ENCODE measurements at regions not wholly inside any gene's neighbourhood (a gene's known extent, or its start where the extent isn't known, plus 50 kb on each side); places are given as distances from the start of the nearest gene placed in this dataset.

- intact Hi-C loops (cut with DNase I): loop anchor here (5.0 kb wide), 1 partner anchor 236 kb away; no protein-coding TSS in a partner anchor
- Histone ChIP-seq H3K9me3 (no peaks in the 10 kb centered on the region), H3K27me3 (no peaks in the 10 kb centered on the region), H3K36me3 (no peaks in the 10 kb centered on the region), H3K4me1 (no peaks in the 10 kb centered on the region), H3K27ac (no peak overlapping the region), H3K4me3 (replicated peaks in 1 of 3) (no peak overlapping the region)
- no peak for DNase-seq
- TF ChIP-seq POLR2A (IDR thresholded peaks at IDR 0.05): no peak
- TF ChIP-seq CTCF (IDR thresholded peaks at IDR 0.05): no peak
- WGBS, 2 donors: 57 to 65% methylated on average over 2 of the region's 2 CpGs
Measured at GRCh38 chr6:56356426-56356825, 109.0 kb upstream of the COL21A1 start.

DNA sequence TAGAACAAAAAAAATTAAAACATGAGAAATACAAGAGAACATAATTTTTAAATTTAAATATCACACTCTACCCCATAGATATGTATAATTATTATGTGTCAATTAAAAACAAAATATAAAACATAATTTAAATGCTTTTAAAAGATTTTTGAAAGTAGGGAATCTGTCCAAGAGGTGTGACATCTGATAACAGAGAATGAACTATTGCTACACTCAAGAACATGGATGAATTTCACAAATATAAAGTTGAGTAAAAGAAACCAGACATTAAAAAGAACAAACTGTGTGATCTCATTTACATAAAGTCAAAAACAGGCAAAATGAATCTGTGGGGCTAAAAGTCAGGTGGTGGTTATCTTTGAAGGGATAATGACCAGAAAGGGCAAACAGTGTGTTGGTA lies 106.5 kb upstream of the COL21A1 start:
- no peaks in the 10 kb centered on the region for H3K9me3 ChIP-seq
- no peaks in the 10 kb centered on the region for H3K36me3 ChIP-seq
- TF ChIP-seq CTCF (IDR thresholded peaks at IDR 0.05) (no peak), POLR2A (IDR thresholded peaks at IDR 0.05) (no peak)
- no peaks in the 10 kb centered on the region for H3K27me3 ChIP-seq
- H3K27ac ChIP-seq: no peak overlapping the region
- DNase-seq: no peak
- no peaks in the 10 kb centered on the region for H3K4me1 ChIP-seq
- H3K4me3 ChIP-seq (replicated peaks in 1 of 3): no peak overlapping the region
- intact Hi-C loops (cut with DNase I): no loop called here

- Histone ChIP-seq H3K4me3 (replicated peaks in 1 of 3) (no peak overlapping the region), H3K27me3 (no peaks in the 10 kb centered on the region), H3K27ac (no peak overlapping the region), H3K4me1 (no peaks in the 10 kb centered on the region), H3K36me3 (no peaks in the 10 kb centered on the region), H3K9me3 (no peaks in the 10 kb centered on the region)
- intact Hi-C loops (cut with DNase I): no loop called here
- DNase-seq: no peak
- WGBS, 2 donors: 79 to 81% methylated on average over 6 of the region's 6 CpGs
- TF ChIP-seq POLR2A (IDR thresholded peaks at IDR 0.05): no peak
- no peak for TF ChIP-seq CTCF (IDR thresholded peaks at IDR 0.05)
Measured at GRCh38 chr6:56350628-56351260, 103.4 kb upstream of the COL21A1 start.

GRCh38 chr6:56349194-56349593 lies 101.8 kb upstream of the COL21A1 start:
- no peaks in the 10 kb centered on the region for H3K9me3 ChIP-seq
- no peaks in the 10 kb centered on the region for H3K4me1 ChIP-seq
- no peak overlapping the region for H3K27ac ChIP-seq
- intact Hi-C loops (cut with DNase I): no loop called here
- H3K27me3 ChIP-seq: no peaks in the 10 kb centered on the region
- no peak for TF ChIP-seq POLR2A (IDR thresholded peaks at IDR 0.05)
- no peak for TF ChIP-seq CTCF (IDR thresholded peaks at IDR 0.05)
- WGBS, 2 donors: 71 to 76% methylated on average over 3 of the region's 3 CpGs
- no peaks in the 10 kb centered on the region for H3K36me3 ChIP-seq
- no peak overlapping the region for H3K4me3 ChIP-seq (replicated peaks in 1 of 3)
- no peak for DNase-seq

DNA sequence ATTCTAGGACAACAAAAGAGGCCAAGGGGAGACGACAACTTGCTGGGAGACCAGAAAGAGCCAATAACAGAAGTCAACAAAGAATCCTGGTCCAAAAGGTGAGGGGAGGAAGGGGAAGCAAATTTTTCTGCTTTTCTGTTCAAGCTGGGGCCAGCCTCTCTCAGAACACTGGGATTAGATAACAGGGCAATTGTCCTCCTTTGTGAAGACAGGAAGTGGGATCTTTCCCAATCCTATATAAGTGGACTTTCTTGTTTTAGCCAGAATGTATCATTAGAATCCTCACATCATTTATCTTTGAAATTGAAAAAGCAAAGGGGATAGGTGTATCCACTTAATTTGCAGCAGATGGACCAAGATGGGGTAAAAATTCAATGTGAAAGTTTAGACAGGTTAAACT lies 101.2 kb upstream of the COL21A1 start:
- H3K4me1 ChIP-seq: no peaks in the 10 kb centered on the region
- H3K27me3 ChIP-seq: no peaks in the 10 kb centered on the region
- no peak overlapping the region for H3K27ac ChIP-seq
- H3K36me3 ChIP-seq: no peaks in the 10 kb centered on the region
- H3K9me3 ChIP-seq: no peaks in the 10 kb centered on the region
- intact Hi-C loops (cut with DNase I): no loop called here
- no peak overlapping the region for H3K4me3 ChIP-seq (replicated peaks in 1 of 3)
- TF ChIP-seq POLR2A (IDR thresholded peaks at IDR 0.05) (no peak), CTCF (IDR thresholded peaks at IDR 0.05) (no peak)
- no peak for DNase-seq
- 88 to 89% methylated on average over 1 of the region's 1 CpG for WGBS, 2 donors
